ENCODE measurements at regions not wholly inside any gene's neighbourhood (a gene's known extent, or its start where the extent isn't known, plus 50 kb on each side); places are given as distances from the start of the nearest gene placed in this dataset.
"Not testable (repeated sequence)": the region's sequence is repeated elsewhere in the genome, so short reads cannot be mapped to it uniquely, and the experiment has no call there.

DNA sequence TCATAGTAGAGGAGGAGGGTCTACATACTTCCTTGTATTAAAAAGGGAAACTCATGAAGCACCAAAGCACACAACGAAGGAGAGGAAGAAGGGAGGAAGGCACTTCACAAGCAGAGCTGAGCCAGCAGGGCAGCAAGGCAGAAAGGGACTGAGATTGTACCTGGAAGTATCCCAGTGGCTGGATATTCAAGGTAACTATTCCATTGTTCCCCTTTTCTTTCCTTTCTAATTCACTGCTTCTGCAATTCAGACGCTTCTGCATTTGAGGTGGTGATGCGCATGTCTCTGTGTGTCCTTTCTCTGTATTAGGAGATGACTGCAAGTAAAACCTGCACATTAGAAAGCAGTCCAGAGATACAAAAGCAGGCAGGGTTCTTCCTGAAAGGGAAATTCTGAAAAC lies 54.9 kb downstream of the UBQLN2 start:
- peak; percentile 0 for DNase-seq

DNA sequence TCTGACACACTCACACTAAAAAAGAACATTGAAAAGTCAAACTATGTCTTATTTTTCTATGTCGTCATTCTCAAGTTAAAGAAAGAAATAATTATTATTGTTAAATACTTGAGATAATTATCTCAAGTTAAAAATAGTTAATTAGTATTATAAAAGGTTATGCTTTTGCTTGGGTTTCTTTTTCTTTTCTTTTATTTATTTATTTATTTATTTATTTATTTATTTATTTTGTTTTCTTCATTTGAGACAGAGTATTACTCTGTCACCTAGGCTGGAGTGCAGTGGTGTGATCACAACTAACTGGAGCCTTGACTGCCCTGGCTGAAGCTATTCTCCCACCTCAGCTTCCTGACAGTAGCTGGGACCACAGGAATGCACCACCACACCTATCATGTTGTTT lies 59.9 kb downstream of the UBQLN2 start:
- no peak for DNase-seq

DNA sequence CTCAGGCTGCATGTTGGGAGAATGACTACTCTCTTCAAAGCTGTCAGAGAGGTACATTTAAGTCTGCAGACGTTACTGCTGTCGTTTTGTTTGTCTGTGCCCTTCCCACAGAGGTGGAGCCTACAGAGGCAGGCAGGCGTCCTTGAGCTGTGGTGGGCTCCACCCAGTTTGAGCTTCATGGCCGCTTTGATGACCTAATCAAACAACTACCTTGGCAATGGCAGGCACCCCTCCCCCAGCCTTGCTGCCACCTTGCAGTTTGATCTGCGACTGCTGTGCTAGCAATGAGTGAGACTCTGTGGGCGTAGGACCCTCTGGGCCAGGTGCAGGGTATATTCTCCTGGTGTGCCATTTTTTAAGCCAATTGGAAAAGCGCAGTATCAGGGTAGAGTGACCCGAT lies 71.6 kb downstream of the UBQLN2 start:
- not testable (repeated sequence) for DNase-seq

DNA sequence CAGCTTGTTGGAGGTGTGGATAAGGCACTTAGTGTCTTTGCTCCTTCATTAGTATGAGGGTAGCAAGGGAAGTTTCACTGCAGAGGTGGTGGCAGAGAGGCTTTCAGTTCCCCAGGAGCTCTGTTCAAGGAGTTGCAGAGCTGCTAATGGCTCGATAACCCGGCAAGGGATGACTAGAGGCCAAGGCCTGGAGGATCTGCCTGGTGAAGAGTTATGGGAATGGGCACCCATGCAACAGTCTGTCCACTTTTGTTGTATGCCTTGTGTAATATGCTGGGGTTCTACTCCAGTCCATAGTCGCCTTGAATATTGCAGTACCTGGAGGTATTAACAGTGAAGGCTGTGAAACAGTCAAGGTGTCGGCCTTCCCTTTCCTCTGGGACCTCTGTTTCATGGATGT lies 67.8 kb upstream of the NBDY start:
- DNase-seq, result no peak
